NCI-H2107 (cell line): ENCODE measurements at regions not wholly inside any gene's neighbourhood (a gene's known extent, or its start where the extent isn't known, plus 50 kb on each side); places are given as distances from the start of the nearest gene placed in this dataset.
"Not testable (repeated sequence)": the region's sequence is repeated elsewhere in the genome, so short reads cannot be mapped to it uniquely, and the experiment has no call there.

Experiments used
- DNase-seq: peaks from one replicate; lab custom pipeline; 2025; lab: John Stamatoyannopoulos, UW

DNA sequence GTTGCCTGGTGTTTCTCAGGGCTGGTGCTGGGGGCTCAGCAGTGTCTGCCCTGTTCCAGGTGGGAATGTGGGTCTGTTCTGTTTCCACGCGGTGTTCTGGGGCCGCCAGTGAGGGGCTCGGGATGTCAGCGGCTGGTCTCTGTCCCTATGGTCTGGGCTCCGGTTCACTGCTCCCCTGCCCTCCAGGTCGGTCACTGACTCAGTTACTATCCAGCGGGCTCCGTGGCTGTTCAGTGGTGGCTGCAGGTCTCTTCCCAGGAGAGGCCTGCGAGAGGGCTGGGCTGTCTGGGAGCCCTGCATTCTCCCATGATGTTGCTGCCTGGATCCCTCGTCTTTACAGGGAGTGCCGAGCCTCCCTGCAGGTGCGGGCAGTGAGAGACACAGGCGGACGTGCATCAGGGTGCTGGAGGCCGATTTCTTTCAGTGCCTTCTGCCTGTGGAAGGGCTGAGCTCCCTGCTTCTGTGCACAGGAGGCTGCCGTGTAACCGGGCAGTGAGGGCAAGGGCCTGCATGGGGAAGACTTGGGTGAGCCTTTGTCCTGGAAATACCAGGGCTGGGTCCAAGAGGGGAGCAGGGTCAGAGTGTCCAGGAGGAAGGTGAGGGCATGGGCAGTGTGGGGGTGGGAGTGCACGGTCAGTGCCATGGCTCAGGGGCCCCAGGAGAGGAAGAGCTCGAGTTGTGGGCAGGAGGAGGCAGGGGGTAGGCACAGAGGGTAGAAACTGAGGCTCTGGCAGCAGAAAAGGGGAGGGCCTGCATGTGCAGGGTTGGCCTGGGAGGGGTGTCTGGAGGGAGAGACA is 391.0 kb downstream of the TMEM121 start:
- DNase-seq, result not testable (repeated sequence)

DNA sequence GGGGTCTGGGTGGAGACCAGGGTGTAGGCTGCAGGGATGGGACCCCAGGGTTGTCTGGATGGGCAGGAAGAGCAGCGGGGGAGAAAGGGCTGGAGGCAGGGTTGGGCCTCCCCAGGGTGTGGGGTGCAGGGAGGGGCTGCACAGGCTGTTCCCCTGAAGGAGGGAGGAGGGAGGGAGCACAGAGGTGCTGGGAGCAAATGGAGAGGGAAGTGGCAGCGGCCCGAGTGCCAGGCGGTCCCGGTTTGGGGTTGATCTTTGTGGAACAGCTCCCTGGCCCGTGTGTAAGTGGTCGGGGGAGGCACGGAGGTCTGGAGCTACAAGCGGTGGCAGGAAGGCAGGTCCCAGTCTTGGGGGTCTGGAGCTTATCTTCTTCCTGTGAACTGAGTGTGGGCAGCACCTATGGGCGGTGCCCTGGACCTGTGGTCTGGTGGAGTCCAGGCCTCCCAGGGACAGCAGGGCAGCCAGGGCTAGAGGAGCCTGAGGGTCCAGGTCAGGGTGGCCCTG is 391.6 kb downstream of the TMEM121 start:
- no peak for DNase-seq

DNA sequence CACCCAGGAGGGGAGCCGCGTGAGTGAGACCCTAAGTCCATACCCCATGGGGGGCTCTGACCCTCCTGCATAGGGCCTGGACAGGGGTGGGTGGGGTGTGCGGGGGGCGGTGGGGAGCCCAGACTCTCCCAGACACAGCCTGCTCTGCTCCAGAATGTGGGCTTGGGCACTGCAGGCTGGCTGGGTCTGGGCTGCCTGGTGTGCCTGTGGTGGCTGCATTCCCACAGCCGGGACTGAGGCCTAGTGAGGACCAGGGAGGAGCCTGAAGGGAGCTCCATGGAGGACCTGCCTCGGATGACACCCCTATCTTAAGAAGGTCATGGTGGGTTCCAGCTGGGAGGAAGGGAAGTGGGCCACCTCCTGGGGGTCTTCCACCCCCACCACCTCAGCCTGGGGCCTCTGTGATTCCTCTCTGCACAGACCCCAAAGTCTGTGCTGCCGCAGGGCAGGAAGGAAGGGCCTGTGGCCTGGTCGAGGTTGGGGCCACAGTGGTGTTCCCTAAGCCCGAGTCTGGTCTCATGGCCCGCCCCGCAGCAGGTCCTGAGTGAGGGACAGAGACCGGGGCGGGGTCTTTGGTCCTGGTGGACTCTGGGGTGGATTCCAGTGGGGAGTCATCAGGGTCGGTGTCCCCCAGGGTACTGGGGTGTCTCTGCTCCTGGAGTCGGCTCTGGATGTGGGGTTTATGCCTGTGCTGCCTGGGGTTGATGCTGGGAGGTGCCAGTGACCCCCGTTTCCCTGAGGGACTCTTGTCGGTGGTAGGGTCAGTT is 392.3 kb downstream of the TMEM121 start:
- DNase-seq, result no peak

DNA sequence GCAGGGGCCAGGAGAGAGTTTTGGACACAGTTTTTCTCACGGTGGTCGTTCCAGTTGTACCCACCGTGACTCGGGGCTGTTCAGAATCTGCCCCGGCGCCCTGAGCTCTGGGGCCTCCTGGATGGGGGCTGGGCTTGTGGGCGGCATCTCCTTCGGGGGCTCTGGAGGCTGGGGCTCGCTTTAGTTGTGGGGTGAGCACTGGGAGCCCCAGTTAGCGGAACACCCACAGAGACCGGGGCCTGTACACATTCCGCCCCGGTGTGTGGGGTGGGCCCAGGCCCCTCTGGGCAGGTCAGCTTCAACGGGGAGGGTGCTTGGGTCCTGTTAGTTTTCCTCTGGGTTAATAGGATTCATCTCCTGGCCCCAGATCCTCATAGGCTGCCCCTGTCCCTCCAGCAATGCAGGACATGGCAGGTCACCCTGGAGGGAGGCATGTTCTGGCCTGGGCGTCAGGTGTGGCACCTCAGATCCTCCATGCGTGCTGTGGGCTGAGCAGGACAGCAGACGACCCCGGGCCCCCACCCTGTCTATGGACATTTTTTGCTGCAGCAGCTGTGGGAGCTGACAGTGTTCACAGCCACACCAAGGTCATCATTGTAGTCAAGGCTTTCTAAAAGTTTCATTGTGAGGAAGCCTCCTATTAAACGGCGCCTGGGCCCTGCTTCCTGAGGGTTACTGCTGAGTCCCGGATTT is 393.2 kb downstream of the TMEM121 start:
- DNase-seq, result no peak

DNA sequence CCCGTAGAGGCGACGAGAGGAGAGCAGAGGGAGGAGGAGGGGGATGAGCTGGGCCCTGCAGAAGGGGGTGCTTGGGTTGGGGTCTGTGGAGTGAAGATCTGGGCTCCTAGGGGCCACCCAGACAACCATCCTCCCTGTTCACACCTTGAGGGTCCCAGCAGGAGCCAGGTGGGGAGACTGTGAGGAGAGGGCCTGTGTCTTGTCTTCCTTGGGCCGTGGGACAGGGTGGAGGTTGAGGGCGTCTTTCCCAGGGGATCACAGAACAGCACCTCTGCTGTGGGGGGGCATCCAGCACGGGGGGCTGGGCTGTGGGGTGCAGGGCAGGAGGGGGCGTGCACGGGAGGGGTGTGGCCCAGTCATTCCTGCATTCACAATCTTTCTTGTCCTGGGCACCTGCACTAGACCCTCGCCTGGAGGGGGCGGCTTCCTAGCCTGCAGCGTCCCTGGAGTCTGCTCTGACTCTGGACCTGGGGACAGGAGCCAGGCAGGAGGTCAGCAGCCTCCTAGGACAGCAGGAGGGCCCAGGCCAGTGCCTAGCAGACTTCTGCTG is 393.8 kb downstream of the TMEM121 start:
- DNase-seq, result not testable (repeated sequence)

DNA sequence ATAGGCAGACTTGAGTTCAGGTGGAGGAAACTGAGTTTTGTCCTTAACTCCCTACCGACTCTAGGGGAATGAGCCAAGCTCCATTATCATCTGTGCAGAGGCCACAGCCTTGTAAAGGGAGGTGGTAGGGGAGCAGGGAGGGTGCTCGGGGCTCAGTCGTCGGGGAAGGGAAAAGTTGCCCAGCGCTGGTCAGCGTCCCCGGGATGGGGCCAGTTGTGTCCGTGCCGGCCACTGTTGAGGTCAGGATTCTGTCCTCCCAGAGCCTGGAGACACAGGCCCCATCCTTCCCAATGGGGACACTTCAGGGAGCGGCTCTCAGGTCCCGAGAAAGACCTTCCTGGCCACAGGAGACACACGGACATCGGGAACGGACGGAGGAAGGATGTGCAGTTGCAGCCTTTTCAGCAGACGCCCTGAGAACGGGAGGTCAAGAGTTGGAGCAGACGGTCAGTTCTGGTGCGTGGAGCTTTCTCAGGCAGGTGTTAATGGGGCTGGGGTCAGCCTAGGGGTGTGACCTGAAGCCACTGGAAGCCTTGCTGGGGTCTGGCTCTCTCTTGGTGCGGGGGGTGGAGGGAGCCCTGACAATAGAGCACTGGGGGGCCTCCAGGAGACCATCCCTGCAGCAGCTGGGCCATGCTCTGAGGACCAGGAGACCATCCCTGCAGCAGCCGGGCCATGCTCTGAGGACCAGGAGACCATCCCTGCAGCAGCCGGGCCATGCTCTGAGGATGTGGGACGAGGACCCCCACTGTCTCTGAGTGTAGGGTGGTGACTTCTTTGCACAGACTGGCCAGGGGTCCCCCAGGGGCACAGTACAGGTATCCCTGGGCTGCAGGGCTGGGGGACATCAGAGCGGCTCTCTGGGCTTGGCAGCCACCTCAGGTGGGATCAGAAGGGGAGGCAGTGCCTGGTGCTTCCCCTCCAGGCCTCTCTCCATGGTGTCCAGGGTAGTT is 394.7 kb downstream of the TMEM121 start:
- not testable (repeated sequence) for DNase-seq

DNA sequence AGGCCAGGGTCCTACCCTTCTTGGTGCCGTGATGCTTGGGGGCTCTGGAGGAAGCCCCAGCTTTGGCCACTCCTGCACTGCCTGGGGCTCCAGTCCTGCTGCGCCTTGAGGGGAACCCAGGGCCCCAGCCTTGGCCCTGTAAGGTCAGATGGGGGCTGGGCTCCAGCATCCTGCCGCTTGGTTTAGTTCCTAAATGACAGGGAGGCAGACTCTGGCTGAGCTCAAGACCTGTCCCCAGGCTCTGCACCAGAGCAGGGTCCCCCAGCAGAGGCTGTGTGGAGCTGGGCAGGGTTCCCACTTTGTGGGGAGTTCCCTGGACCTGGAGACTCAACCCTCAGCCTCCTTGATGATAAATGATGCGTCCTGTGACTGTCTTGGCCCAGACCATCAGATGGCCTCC is 395.4 kb downstream of the TMEM121 start:
- not testable (repeated sequence) for DNase-seq

DNA sequence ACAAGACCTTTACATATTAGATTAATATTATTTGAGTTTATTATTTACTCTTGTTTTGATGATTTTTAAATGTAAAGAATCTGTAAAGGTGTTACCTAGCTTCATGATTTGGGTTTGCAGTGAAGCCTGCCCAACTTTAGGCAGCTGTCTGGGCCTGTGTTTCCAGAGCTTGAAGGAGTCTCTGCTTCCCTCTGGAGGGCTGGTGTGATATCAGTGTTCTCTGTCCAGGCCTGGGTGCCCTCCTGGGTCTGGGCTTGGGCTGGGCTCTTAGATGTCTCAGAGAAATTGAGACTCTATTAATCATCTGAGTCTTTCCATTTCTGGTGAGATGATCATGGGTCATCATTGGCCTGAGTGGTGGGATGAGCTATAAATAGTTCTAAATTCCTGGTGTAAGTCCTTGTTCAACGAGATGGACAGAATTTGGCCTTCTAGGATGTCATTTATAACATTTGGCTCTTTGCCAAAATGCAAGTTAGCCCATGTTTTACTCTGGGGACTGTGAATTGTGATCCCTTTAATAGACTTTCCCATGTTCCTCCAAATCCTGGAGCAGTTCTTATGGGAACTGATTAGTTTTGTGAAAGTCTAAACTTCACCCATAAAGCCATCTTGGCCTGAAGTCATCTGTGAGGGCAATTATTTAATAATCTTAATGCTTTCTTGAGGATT is 397.3 kb downstream of the TMEM121 start:
- not testable (repeated sequence) for DNase-seq

DNA sequence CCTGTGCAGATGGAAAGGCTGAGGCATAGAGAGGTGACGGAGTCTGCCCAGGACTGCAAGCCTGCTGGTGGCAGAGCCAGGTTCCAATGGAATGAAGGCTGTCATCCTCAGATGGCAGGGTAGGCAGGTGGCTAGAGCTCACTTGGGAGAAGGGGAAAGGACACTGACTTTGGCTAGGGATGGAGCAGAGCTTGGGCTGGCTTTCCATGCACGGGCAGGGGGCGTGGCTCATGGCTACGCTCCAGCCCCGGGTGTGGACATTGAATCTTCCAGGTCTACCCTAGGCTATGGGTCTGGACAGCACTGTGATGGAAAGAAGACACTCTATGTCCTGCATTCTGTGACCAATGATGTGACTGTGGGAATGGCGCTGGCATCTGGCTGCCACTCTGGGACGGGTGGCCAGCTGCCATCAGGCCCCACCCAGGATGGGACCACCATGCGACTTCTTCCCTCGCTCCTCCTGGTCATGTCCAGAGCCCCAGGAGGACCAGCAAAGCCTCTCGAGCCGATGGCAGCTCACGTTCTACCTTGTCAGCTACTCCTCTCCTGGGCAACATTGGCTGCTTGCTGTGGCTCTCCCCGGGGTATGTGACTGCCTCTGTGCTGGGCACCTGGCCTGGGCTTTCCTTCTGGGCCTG is 398.7 kb downstream of the TMEM121 start:
- DNase-seq, result no peak

DNA sequence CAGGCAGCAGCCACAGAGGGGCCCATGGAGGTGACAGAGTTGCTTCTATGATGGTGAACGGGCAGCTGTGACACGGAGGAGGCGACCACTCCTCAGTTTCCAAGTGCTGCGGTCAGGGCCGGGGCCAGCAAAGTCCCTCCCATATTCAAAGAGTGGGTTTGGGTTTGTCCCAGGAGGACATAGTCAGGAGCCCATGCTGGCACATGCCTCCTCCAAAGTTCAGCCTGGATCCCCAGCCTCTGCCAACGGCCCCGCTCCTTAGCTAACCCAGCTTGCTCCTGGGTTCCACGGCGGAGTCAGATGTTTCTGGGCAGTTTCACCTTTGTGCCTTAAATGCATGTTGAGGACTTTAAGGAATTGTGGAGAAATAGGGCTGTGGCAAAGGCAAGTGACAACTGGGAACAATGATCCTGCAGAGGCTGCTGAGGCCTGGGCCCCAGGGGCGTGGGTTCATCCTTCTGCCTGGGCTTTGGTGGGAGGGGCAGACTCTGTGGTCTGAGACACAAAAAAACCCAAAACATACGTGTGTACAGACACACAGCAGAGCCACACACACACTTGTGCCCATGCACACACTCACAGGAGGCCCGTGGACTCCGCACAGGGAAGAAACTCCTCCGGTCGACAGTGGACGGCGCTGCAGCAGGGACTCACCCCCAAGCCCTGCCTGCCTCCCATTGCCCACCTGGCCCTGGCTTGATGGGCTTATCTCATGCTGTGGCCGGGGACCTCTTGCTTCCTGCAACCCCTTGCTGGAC is 399.4 kb downstream of the TMEM121 start:
- no peak for DNase-seq

DNA sequence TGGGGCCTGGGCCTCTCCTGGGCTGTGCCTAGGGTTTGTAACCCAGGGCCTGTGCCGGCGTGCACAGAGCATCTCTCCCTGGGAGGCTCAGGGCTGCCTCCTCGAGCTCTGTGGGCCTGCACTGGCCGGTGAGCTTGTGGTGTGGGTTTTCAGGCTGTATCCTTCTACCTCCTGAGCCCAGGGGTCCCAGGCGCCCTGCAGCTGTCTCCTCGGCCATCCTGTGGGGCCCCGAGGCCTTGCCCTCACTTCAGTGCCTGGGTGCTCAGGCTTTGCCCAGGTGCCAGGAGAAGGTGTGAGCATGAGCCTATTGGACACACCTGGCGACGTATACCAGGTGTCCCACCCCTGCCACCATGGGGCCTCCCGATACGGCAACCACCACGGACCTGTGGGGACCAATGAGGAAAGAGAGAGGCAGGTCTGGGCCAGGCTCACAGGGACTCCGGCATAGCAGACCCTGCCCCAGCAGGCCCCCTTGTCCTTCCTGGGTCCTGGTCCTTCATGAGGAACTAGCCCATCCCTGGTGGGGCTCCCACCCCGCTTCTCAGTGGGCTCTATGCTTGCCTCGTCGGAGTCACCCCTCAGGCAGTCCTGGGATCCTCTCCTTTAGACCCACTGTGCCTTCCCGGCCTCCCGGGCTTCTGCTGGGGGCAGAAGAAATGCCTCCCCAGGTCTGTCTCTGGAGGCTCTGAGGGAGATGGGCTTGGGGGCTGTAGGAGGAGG is 400.2 kb downstream of the TMEM121 start:
- no peak for DNase-seq

DNA sequence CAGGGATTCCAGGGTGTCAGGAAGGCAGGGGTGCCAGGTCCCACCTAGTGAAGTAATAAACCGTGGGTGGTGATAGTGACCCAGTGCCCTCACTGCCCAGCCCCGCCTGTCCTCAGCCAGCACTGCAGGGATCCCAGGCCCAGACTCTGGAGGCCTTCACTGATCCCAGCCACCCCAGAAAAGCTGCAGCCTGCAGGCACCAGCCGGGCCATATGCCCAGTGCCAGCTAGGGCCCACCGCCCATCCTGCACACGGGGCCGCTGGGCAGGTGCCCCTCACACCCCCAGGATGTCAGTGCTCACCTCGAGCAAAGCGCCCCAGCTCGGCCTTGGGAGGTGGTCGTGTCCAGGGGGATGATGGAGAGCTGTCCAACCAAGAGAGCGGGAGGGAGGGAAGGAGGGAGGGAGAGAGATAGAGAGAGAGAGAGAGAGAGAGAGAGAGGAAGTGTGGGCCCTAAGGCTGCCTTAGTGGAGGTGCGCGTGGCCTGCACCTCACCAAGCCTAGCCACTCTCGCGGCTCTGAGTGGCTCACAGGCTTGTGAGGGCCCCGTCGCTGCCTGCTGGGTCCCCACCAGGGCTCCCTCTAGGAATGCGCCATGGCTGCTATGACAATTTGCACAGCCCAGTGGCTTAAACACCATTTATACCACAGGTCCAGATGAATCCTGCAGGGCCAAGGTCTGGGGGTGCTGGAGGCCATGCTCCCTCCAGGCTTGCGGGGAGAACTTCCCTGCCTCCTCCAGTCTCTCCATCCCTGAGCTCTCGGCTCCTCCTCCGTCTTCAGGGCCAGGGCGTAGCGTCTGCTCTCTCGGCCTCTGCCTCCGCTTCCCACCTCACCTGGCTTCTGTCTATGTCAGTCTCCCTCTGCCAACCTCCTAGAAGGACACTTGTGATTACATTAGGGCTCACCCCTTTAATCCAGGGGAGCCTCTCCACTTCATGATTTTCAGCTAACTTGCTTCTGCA is 401.0 kb downstream of the TMEM121 start:
- DNase-seq, result no peak

DNA sequence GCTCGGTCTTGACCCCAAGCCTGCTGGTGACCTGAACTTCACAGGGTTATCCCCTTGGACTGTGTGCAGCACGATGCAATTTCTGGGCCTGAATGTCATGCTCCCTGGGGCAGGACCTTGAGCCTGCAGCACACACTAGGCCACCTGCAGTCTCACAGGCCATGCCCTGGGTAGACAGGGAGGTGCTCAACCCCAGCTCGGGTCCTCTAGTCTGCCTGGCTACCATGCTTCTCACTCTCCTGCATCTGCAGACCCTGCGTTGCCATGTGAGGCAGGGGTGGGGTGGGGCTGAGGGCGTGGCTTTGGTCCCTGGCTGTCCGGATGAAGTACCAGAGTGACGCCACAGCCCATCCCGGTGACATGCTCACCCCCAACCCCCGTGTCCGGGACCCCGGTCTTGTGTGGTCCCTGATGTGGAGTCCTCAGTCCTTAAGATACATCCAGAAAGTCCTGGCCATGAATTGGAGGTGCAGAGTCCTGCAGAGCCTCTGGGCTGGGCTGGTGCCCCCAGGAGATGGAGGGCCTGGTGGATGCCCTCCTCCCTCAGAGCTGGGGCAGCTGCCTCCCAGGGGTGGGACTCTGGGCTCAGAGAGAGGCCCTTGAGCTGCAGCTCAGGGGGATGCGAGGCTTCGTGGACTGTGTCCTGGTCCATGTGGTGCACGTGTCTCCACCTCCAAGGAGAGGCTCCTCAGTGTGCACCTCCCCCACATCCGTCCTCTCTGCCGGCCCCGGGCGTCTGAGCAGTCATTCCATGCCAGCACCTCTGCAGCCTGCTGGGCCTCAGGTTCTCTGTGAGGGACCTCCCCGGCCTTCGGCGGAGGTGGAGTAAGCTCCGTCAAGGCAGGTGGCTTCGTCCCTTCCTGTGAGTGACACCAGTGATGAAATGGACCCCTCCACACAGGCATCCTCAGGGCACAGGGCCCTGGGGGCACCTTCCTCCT is 402.1 kb downstream of the TMEM121 start:
- not testable (repeated sequence) for DNase-seq

DNA sequence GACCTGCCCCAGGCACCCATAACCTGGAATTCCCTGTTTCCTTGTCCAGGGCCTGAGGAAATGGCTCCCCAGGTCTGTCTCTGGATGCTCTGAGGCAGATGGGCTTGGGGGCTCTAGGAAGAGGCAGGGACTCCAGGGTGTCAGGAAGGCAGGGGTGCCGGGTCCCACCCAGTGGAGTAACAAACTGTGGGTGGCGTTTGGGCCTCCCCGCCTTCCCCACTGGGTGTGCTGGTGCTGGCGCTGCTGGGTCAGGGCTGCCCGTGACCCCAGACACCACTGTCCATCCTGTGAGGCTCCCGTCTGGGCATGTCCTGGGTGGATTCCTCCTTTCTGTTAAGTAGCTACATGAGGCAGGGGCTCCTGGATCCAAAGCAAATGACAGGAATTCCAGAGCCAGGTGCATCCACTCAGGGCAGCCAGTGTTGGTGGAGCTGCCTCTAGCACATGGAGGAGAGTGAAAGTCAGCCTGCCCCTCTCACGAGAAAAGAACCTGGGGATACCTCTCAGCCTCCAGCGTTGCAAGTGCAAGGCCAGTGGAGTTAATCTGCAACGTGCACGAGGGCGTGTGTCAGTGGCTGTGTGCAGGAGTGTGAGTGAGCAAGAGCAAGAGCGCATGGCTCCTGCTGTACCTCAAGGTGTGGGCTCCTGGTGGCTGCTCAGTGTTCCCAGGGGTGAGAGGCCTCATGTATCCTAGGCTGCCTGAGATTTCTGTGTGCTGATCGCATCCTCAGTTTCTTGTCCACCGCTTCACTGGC is 403.1 kb downstream of the TMEM121 start:
- DNase-seq, result no peak

DNA sequence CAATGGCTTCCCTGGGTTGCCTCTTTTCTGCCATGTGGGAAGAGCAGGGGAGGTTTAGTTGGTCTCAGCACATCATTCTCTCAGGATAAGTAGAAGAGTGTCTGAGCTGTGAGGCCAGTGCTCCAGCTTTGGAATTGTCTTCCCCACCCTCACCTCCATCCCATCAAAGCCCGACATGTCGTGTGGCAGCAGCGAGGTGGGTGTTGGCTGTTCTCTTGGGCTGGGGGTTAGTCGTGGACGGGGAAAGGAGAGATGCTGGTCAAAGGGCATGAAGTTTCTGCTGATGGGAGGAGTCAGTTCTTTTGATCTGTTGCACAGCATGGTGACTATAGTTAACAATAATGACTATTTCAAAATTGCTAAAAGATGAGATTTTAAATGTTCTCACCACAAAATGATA is 404.2 kb downstream of the TMEM121 start:
- no peak for DNase-seq
